BLaER1 treated with 17β-estradiol and CSF1 and Interleukin-3, amounts not matched to agents 10 nM and 100 nM (cell line): ENCODE measurements at regions not wholly inside any gene's neighbourhood (a gene's known extent, or its start where the extent isn't known, plus 50 kb on each side); places are given as distances from the start of the nearest gene placed in this dataset.

Experiments used
- H3K27ac ChIP-seq, 11 experiments: shearing (Covaris generic); formaldehyde crosslinking; 2 replicates each; pipeline ENCODE4 v1.8.1; 2022
- H3K27me3 ChIP-seq, 11 experiments: shearing (Covaris generic); formaldehyde crosslinking; 2 replicates each; pipeline ENCODE4 v1.8.1; 2022
- H3K36me3 ChIP-seq, 11 experiments: shearing (Covaris generic); formaldehyde crosslinking; 2 replicates each; pipeline ENCODE4 v1.8.1; 2022
- H3K4me1 ChIP-seq, 10 experiments: shearing (Covaris generic); formaldehyde crosslinking; 2 replicates each; pipeline ENCODE4 v1.8.1; 2022
- H3K4me2 ChIP-seq, 11 experiments: shearing (Covaris generic); formaldehyde crosslinking; 2 replicates each; pipeline ENCODE4 v1.8.1; 2022
- H3K4me3 ChIP-seq, 10 experiments: shearing (Covaris generic); formaldehyde crosslinking; 2 replicates each; pipeline ENCODE4 v1.8.1; 2022
- H3K9ac ChIP-seq, 11 experiments: shearing (Covaris generic); formaldehyde crosslinking; 2 replicates each; pipeline ENCODE4 v1.8.1; 2022
- H3K9me3 ChIP-seq, 11 experiments: shearing (Covaris generic); formaldehyde crosslinking; replicated peaks in 1 of 11; 2 replicates each; pipeline ENCODE4 v1.8.1; 2022
- H4K20me1 ChIP-seq, 11 experiments: shearing (Covaris generic); formaldehyde crosslinking; 2 replicates each; pipeline ENCODE4 v1.8.1; 2022
- Cebpa-rat ChIP-seq, 11 experiments: shearing (Covaris generic); IDR thresholded peaks; 2 replicates each; pipeline ENCODE4 v1.8.1; 2022

GRCh38 chr4:103478210-103478609 lies 241.6 kb downstream of the TACR3 start:
- no peak overlapping the region for H3K9ac ChIP-seq
- no peak for TF ChIP-seq Cebpa-rat (IDR thresholded peaks at IDR 0.05)
- no peaks in the 10 kb centered on the region for H3K27me3 ChIP-seq
- no peak overlapping the region for H3K27ac ChIP-seq
- H3K4me2 ChIP-seq = no peak overlapping the region
- H4K20me1 ChIP-seq = no peaks in the 10 kb centered on the region
- no peaks in the 10 kb centered on the region for H3K9me3 ChIP-seq
- no peak overlapping the region for H3K4me3 ChIP-seq
- no peaks in the 10 kb centered on the region for H3K36me3 ChIP-seq
- no peaks in the 10 kb centered on the region for H3K4me1 ChIP-seq

GRCh38 chr4:103457566-103457965 lies 259.4 kb upstream of the CENPE start:
- H3K36me3 ChIP-seq = no peaks in the 10 kb centered on the region
- H3K4me3 ChIP-seq = no peak overlapping the region
- H3K9me3 ChIP-seq = peaks cover 0 to 10% (median 7%) of the 10 kb centered on the region in 11 experiments; a peak in 12 of 22 replicates
- H3K4me1 ChIP-seq = no peaks in the 10 kb centered on the region
- no peaks in the 10 kb centered on the region for H3K27me3 ChIP-seq
- no peaks in the 10 kb centered on the region for H4K20me1 ChIP-seq
- H3K27ac ChIP-seq = no peak overlapping the region
- no peak for TF ChIP-seq Cebpa-rat (IDR thresholded peaks at IDR 0.05)
- no peak overlapping the region for H3K9ac ChIP-seq
- no peak overlapping the region for H3K4me2 ChIP-seq

GRCh38 chr4:103451341-103451740 lies 253.2 kb upstream of the CENPE start:
- TF ChIP-seq Cebpa-rat (IDR thresholded peaks at IDR 0.05) = no peak
- H3K27ac ChIP-seq = no peak overlapping the region
- no peaks in the 10 kb centered on the region for H3K4me1 ChIP-seq
- H3K36me3 ChIP-seq = no peaks in the 10 kb centered on the region
- no peaks in the 10 kb centered on the region for H3K27me3 ChIP-seq
- H3K4me2 ChIP-seq = no peak overlapping the region
- no peak overlapping the region for H3K4me3 ChIP-seq
- H3K9me3 ChIP-seq = peaks cover 0 to 10% (median 7%) of the 10 kb centered on the region in 11 experiments; a peak in 12 of 22 replicates
- no peak overlapping the region for H3K9ac ChIP-seq
- H4K20me1 ChIP-seq = no peaks in the 10 kb centered on the region

- Histone ChIP-seq H3K27me3 (no peaks in the 10 kb centered on the region), H3K4me3 (no peak overlapping the region), H3K9me3 (peaks cover 0 to 7% (median 5%) of the 10 kb centered on the region in 11 experiments; a peak in 12 of 22 replicates), H3K36me3 (no peaks in the 10 kb centered on the region), H3K4me2 (no peak overlapping the region), H3K9ac (no peak overlapping the region), H3K27ac (no peak overlapping the region), H4K20me1 (no peaks in the 10 kb centered on the region), H3K4me1 (no peaks in the 10 kb centered on the region)
- no peak for TF ChIP-seq Cebpa-rat (IDR thresholded peaks at IDR 0.05)
These were observed 252.6 kb upstream of the CENPE start for GRCh38 chr4:103450693-103451092.

- Histone ChIP-seq H3K4me2 (no peak overlapping the region), H3K4me1 (no peaks in the 10 kb centered on the region), H3K36me3 (no peaks in the 10 kb centered on the region), H3K4me3 (no peak overlapping the region), H3K27me3 (no peaks in the 10 kb centered on the region), H4K20me1 (no peaks in the 10 kb centered on the region), H3K9ac (no peak overlapping the region), H3K27ac (no peak overlapping the region), H3K9me3 (no peaks in the 10 kb centered on the region)
- TF ChIP-seq Cebpa-rat (IDR thresholded peaks at IDR 0.05) = no peak
These were observed 251.3 kb upstream of the CENPE start for GRCh38 chr4:103449296-103450023.

- H3K27ac ChIP-seq = no peak overlapping the region
- H4K20me1 ChIP-seq = no peaks in the 10 kb centered on the region
- H3K9me3 ChIP-seq = no peaks in the 10 kb centered on the region
- no peak overlapping the region for H3K4me2 ChIP-seq
- H3K27me3 ChIP-seq = no peaks in the 10 kb centered on the region
- no peak overlapping the region for H3K4me3 ChIP-seq
- H3K9ac ChIP-seq = no peak overlapping the region
- no peaks in the 10 kb centered on the region for H3K4me1 ChIP-seq
- no peaks in the 10 kb centered on the region for H3K36me3 ChIP-seq
- no peak; a peak in 1 of 22 replicates for TF ChIP-seq Cebpa-rat (IDR thresholded peaks at IDR 0.05)
These were observed 247.2 kb upstream of the CENPE start for GRCh38 chr4:103445377-103445776.

- Histone ChIP-seq H3K36me3 (no peaks in the 10 kb centered on the region), H3K9me3 (no peaks in the 10 kb centered on the region), H3K4me1 (no peaks in the 10 kb centered on the region), H3K27me3 (no peaks in the 10 kb centered on the region), H3K9ac (no peak overlapping the region), H3K4me3 (no peak overlapping the region), H3K27ac (no peak overlapping the region), H4K20me1 (no peaks in the 10 kb centered on the region), H3K4me2 (no peak overlapping the region)
- TF ChIP-seq Cebpa-rat (IDR thresholded peaks at IDR 0.05) = no peak
These were observed 245.2 kb upstream of the CENPE start for GRCh38 chr4:103443324-103443723.

GRCh38 chr4:103429283-103429682 lies 231.1 kb upstream of the CENPE start:
- no peak for TF ChIP-seq Cebpa-rat (IDR thresholded peaks at IDR 0.05)
- no peak overlapping the region for H3K27ac ChIP-seq
- H3K27me3 ChIP-seq = no peaks in the 10 kb centered on the region
- H3K9me3 ChIP-seq = no peaks in the 10 kb centered on the region
- H4K20me1 ChIP-seq = no peaks in the 10 kb centered on the region
- H3K4me2 ChIP-seq = no peak overlapping the region
- H3K9ac ChIP-seq = no peak overlapping the region
- H3K36me3 ChIP-seq = no peaks in the 10 kb centered on the region
- no peaks in the 10 kb centered on the region for H3K4me1 ChIP-seq
- no peak overlapping the region for H3K4me3 ChIP-seq

- H3K4me2 ChIP-seq = no peak overlapping the region
- TF ChIP-seq Cebpa-rat (IDR thresholded peaks at IDR 0.05) = no peak
- H3K4me1 ChIP-seq = no peaks in the 10 kb centered on the region
These were observed 227.3 kb upstream of the CENPE start for GRCh38 chr4:103425406-103425805.

GRCh38 chr4:103424853-103425252 lies 226.7 kb upstream of the CENPE start:
- Histone ChIP-seq H3K9ac (no peak overlapping the region), H3K27me3 (no peaks in the 10 kb centered on the region), H3K9me3 (peaks cover 0 to 10% (median 0%) of the 10 kb centered on the region in 11 experiments; a peak in 6 of 22 replicates), H3K4me3 (no peak overlapping the region), H3K4me2 (no peak overlapping the region), H3K4me1 (no peaks in the 10 kb centered on the region), H4K20me1 (no peaks in the 10 kb centered on the region), H3K27ac (no peak overlapping the region), H3K36me3 (no peaks in the 10 kb centered on the region)
- TF ChIP-seq Cebpa-rat (IDR thresholded peaks at IDR 0.05) = peak in 2 of 11 experiments; percentile 32 to 35; a peak in 2 of 22 replicates

More at GRCh38 chr4:103425406-103425805, 227.3 kb upstream of the CENPE start:
- Histone ChIP-seq H3K9me3 (peaks cover 0 to 6% (median 0%) of the 10 kb centered on the region in 11 experiments; a peak in 6 of 22 replicates), H3K4me3 (no peak overlapping the region), H3K36me3 (no peaks in the 10 kb centered on the region), H3K27ac (no peak overlapping the region), H3K27me3 (no peaks in the 10 kb centered on the region), H4K20me1 (no peaks in the 10 kb centered on the region), H3K9ac (no peak overlapping the region)
